ENCODE measurements at regions not wholly inside any gene's neighbourhood (a gene's known extent, or its start where the extent isn't known, plus 50 kb on each side); places are given as distances from the start of the nearest gene placed in this dataset.
"Not testable (repeated sequence)": the region's sequence is repeated elsewhere in the genome, so short reads cannot be mapped to it uniquely, and the experiment has no call there.

GRCh38 chr2:357811-358210, 69.9 kb upstream of the ALKAL2 start:
- DNase-seq, result no peak
- Histone ChIP-seq H3K27ac (no peak overlapping the region), H3K36me3 (no peaks in the 10 kb centered on the region), H3K27me3 (ENCODE audit: insufficient read depth, low read depth, severe bottlenecking) (peaks cover 23% of the 10 kb centered on the region), H3K9me3 (ENCODE audit: severe bottlenecking) (peaks cover 17% of the 10 kb centered on the region), H3K4me3 (ENCODE audit: low read depth, low read length) (no peak overlapping the region)
- no peak for TF ChIP-seq CTCF (IDR thresholded peaks at IDR 0.05; ENCODE audit: low read depth, low read length)

- peaks cover 22% of the 10 kb centered on the region for H3K27me3 ChIP-seq (ENCODE audit: insufficient read depth, low read depth, severe bottlenecking)
- H3K36me3 ChIP-seq; H3K9me3 ChIP-seq (ENCODE audit: severe bottlenecking); H3K27ac ChIP-seq; DNase-seq; H3K4me3 ChIP-seq (ENCODE audit: low read depth, low read length): not testable (repeated sequence)
Measured at GRCh38 chr2:356304-356703, 68.4 kb upstream of the ALKAL2 start.

- peaks cover 17% of the 10 kb centered on the region for H3K27me3 ChIP-seq (ENCODE audit: insufficient read depth, low read depth, severe bottlenecking)
- no peak overlapping the region for H3K27ac ChIP-seq
- TF ChIP-seq CTCF (IDR thresholded peaks at IDR 0.05; ENCODE audit: low read depth, low read length), result no peak
- no peaks in the 10 kb centered on the region for H3K9me3 ChIP-seq (ENCODE audit: severe bottlenecking)
- no peaks in the 10 kb centered on the region for H3K36me3 ChIP-seq
- no peak for DNase-seq
- no peak overlapping the region for H3K4me3 ChIP-seq (ENCODE audit: low read depth, low read length)
Measured at GRCh38 chr2:355773-356172, 67.9 kb upstream of the ALKAL2 start.

- no peak for DNase-seq
- Histone ChIP-seq H3K27ac (no peak overlapping the region), H3K4me3 (ENCODE audit: low read depth, low read length) (no peak overlapping the region), H3K9me3 (ENCODE audit: severe bottlenecking) (no peaks in the 10 kb centered on the region), H3K27me3 (ENCODE audit: insufficient read depth, low read depth, severe bottlenecking) (peaks cover 4% of the 10 kb centered on the region), H3K36me3 (no peaks in the 10 kb centered on the region)
- no peak for TF ChIP-seq CTCF (IDR thresholded peaks at IDR 0.05; ENCODE audit: low read depth, low read length)
Measured at GRCh38 chr2:352696-353095, 64.8 kb upstream of the ALKAL2 start.

GRCh38 chr2:349390-349789, 61.5 kb upstream of the ALKAL2 start:
- TF ChIP-seq CTCF (IDR thresholded peaks at IDR 0.05; ENCODE audit: low read depth, low read length), result no peak
- Histone ChIP-seq H3K9me3 (ENCODE audit: severe bottlenecking) (no peaks in the 10 kb centered on the region), H3K27ac (no peak overlapping the region), H3K27me3 (ENCODE audit: insufficient read depth, low read depth, severe bottlenecking) (peaks cover 4% of the 10 kb centered on the region), H3K36me3 (no peaks in the 10 kb centered on the region), H3K4me3 (ENCODE audit: low read depth, low read length) (no peak overlapping the region)
- DNase-seq, result no peak

- no peak for TF ChIP-seq CTCF (IDR thresholded peaks at IDR 0.05; ENCODE audit: low read depth, low read length)
- Histone ChIP-seq H3K27me3 (ENCODE audit: insufficient read depth, low read depth, severe bottlenecking) (peaks cover 7% of the 10 kb centered on the region), H3K27ac (no peak overlapping the region), H3K4me3 (ENCODE audit: low read depth, low read length) (no peak overlapping the region), H3K9me3 (ENCODE audit: severe bottlenecking) (no peaks in the 10 kb centered on the region), H3K36me3 (no peaks in the 10 kb centered on the region)
- no peak for DNase-seq
Measured at GRCh38 chr2:348361-348916, 60.5 kb upstream of the ALKAL2 start.

Measured in WERI-Rb-1 (cell line).